ENCODE measurements at regions not wholly inside any gene's neighbourhood (a gene's known extent, or its start where the extent isn't known, plus 50 kb on each side); places are given as distances from the start of the nearest gene placed in this dataset.

DNA sequence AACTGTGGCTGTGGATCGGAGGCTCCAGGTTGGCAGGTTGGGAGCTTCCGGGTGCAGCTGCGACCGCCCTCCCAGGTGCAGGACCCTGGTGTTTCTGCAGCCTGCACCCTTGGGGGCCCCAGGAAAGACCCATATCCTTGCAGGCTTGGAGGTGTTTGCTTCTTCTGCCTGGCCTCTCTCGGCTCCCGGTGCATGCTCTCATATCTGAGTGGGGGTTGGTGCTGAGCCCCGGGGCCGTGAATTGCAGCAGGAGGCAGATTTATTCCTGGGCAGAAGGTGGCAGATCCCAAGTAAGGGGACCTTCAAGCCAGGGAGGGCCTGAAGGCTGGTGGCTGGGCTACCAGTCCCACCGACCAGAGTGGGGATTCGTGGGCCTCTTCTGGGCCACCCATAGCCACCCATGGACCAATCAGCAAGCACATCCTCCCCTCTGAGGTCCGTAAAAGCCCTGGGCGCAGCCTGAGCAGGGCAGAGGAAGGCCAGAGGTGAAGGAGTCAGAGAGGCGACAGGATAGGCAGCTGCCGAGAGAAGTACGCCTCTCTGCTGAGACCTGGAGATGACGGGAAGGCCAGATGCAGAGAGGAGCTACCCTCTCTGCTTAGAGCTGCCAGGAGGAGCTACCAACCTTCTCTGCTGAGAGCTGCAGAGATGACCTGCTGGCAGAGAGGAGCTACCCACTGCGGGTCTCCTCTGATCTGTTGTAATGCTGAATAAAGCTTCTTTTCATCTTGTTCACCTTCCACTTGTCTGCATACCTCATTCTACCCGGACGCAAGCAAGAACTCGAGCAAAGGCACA is 1279.0 kb upstream of the LRRTM1 start:
- Histone ChIP-seq H3K9me3 (ENCODE audit: insufficient read depth, low read depth, low read length) (0 out of 2 replicates have a peak, but pooled peaks cover 4% of the 10 kb centered on the region), H3K27ac (ENCODE audit: low read depth, low read length) (no peak overlapping the region), H3K4me1 (ENCODE audit: insufficient read depth, low read length) (peaks cover 6% of the 10 kb centered on the region; the same call in 1 of the 2 replicates), H3K27me3 (ENCODE audit: insufficient read depth, low read length) (no peaks in the 10 kb centered on the region), H3K4me3 (ENCODE audit: low read length) (no peak overlapping the region), H3K36me3 (ENCODE audit: insufficient read depth, low read length) (no peaks in the 10 kb centered on the region), H3K9ac (ENCODE audit: low read depth, low read length) (no peak overlapping the region)
- 93% methylated on average over 20 of the region's 20 CpGs for WGBS

DNA sequence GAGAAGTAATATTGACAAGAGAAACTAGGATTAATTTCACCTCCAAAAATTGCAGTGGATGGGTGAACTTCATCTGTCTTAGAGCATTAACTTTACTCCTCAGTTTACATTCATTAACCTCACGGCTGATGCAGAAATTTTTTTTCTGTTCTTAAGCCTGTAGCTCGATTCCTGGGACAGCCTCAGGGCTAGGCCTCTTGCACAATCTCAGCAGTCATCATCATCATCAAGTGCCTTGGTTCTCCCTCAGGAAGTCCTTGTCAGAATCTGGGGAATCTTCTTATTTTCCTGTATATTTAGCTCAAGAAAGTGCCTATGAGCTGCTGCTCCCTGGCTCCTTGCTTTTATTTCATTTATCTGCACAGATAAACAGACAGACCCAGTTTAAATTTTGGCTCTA is 1272.2 kb upstream of the LRRTM1 start:
- peaks cover 6% of the 10 kb centered on the region; the same call in 1 of the 2 replicates for H3K4me1 ChIP-seq (ENCODE audit: insufficient read depth, low read length)
- no peaks in the 10 kb centered on the region for H3K27me3 ChIP-seq (ENCODE audit: insufficient read depth, low read length)
- H3K9ac ChIP-seq (ENCODE audit: low read depth, low read length) = no peak overlapping the region
- 90% methylated on average over 2 of the region's 2 CpGs for WGBS
- H3K9me3 ChIP-seq (ENCODE audit: insufficient read depth, low read depth, low read length) = no peaks in the 10 kb centered on the region
- H3K27ac ChIP-seq (ENCODE audit: low read depth, low read length) = no peak overlapping the region
- no peaks in the 10 kb centered on the region for H3K36me3 ChIP-seq (ENCODE audit: insufficient read depth, low read length)
- no peak overlapping the region for H3K4me3 ChIP-seq (ENCODE audit: low read length)

DNA sequence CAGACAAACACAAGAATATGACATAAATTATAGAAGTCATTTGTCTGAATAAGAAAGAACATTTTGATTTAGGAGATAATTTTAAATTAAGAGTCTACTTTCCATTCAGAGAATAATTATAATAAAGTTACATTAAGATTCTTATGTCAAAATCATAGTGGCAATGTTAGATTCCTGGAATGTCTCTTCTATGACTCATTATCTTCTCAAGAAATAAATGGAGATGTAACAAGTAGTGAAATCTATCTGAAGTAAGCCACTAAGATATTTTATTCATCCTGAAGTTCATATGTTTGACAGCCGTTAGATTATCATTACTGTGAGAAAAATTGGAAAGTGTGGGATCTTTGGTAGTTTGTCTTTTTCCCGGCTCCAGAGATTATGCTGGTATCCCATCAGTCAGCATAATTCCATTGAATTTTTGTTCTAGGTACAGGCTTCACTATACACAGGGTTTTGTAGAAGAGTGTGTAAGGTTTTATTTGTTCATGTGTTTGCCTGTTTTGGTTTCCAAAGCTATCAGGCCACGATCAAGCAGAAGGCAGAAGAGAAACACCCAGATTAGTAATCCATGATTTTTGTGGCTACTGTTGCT is 1246.6 kb upstream of the LRRTM1 start:
- 0 out of 2 replicates have a peak, but pooled peaks cover 7% of the 10 kb centered on the region for H3K9me3 ChIP-seq (ENCODE audit: insufficient read depth, low read depth, low read length)
- H3K9ac ChIP-seq (ENCODE audit: low read depth, low read length) = no peak overlapping the region
- H3K36me3 ChIP-seq (ENCODE audit: insufficient read depth, low read length) = no peaks in the 10 kb centered on the region
- H3K4me3 ChIP-seq (ENCODE audit: low read length) = no peak overlapping the region
- 79% methylated on average over 3 of the region's 3 CpGs for WGBS
- no peaks in the 10 kb centered on the region for H3K4me1 ChIP-seq (ENCODE audit: insufficient read depth, low read length)
- no peak overlapping the region for H3K27ac ChIP-seq (ENCODE audit: low read depth, low read length)
- no peaks in the 10 kb centered on the region for H3K27me3 ChIP-seq (ENCODE audit: insufficient read depth, low read length)

DNA sequence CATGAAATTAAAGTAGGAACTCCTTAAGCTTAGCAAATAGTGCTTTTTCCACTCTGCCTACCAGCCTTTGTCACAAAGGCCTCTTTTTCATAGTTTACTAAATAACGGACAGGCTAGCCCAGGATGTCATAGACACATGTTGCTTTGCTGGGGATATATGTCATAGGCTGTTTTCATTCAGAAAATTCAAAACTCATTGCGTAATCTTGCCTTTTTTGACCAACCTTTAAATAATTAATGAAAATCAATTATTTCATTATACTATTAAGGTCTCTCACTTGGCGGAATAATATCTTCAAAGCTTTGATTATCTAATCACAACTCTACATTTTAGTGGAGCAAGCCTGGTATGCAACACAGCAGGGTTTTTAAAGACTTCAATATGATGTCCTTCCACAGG is 1245.7 kb upstream of the LRRTM1 start:
- H3K36me3 ChIP-seq (ENCODE audit: insufficient read depth, low read length) = no peaks in the 10 kb centered on the region
- H3K9me3 ChIP-seq (ENCODE audit: insufficient read depth, low read depth, low read length) = 0 out of 2 replicates have a peak, but pooled peaks cover under 1% of the 10 kb centered on the region
- no peak overlapping the region for H3K27ac ChIP-seq (ENCODE audit: low read depth, low read length)
- 94% methylated on average over 1 of the region's 3 CpGs for WGBS
- H3K9ac ChIP-seq (ENCODE audit: low read depth, low read length) = no peak overlapping the region
- no peaks in the 10 kb centered on the region for H3K27me3 ChIP-seq (ENCODE audit: insufficient read depth, low read length)
- no peak overlapping the region for H3K4me3 ChIP-seq (ENCODE audit: low read length)
- H3K4me1 ChIP-seq (ENCODE audit: insufficient read depth, low read length) = no peaks in the 10 kb centered on the region

DNA sequence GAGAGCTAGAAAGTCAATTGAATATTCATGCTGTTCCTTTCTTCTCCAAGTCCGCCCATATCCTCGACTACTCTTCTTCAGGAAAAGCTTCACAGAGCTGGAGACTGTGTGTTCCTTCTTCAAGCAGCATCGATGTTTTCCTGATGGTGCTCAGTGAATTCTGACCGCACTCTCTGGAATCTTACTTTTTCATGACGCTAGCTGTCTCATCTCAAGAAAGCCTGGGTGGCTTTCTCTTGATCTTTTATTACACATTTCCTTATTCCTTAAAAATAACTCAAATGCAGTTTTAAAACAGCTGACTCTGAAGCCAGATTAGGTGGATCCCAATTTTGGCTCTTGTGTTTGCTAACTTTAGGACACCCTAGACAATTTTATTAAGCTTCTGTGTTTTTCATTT is 1245.1 kb upstream of the LRRTM1 start:
- WGBS = 91% methylated on average over 5 of the region's 5 CpGs
- H3K9ac ChIP-seq (ENCODE audit: low read depth, low read length) = no peak overlapping the region
- no peak overlapping the region for H3K4me3 ChIP-seq (ENCODE audit: low read length)
- no peaks in the 10 kb centered on the region for H3K4me1 ChIP-seq (ENCODE audit: insufficient read depth, low read length)
- no peaks in the 10 kb centered on the region for H3K27me3 ChIP-seq (ENCODE audit: insufficient read depth, low read length)
- H3K36me3 ChIP-seq (ENCODE audit: insufficient read depth, low read length) = no peaks in the 10 kb centered on the region
- no peak overlapping the region for H3K27ac ChIP-seq (ENCODE audit: low read depth, low read length)
- H3K9me3 ChIP-seq (ENCODE audit: insufficient read depth, low read depth, low read length) = no peaks in the 10 kb centered on the region

DNA sequence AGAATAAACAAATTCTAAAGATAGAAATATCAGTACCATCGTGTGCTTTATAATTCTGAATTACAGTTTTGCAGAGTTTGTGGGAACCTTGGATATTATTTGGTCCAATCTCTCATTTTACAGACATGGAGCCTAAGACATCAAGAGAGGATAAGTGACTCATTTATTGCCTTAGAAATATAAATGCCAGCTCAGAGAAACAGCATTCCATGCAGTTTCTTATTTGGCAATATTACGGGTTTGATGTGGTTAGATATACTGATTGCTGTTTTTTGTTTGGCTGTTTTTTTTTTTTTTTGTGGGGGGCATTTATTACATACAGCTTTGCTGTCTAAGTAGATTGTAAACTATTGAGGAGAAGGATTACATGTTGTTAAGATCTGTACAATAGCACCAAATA is 1241.1 kb upstream of the LRRTM1 start:
- Histone ChIP-seq H3K36me3 (ENCODE audit: insufficient read depth, low read length) (no peaks in the 10 kb centered on the region), H3K9ac (ENCODE audit: low read depth, low read length) (no peak overlapping the region), H3K4me1 (ENCODE audit: insufficient read depth, low read length) (no peaks in the 10 kb centered on the region), H3K4me3 (ENCODE audit: low read length) (no peak overlapping the region), H3K27me3 (ENCODE audit: insufficient read depth, low read length) (no peaks in the 10 kb centered on the region), H3K27ac (ENCODE audit: low read depth, low read length) (no peak overlapping the region), H3K9me3 (ENCODE audit: insufficient read depth, low read depth, low read length) (no peaks in the 10 kb centered on the region)
- 100% methylated on average over 1 of the region's 2 CpGs for WGBS

DNA sequence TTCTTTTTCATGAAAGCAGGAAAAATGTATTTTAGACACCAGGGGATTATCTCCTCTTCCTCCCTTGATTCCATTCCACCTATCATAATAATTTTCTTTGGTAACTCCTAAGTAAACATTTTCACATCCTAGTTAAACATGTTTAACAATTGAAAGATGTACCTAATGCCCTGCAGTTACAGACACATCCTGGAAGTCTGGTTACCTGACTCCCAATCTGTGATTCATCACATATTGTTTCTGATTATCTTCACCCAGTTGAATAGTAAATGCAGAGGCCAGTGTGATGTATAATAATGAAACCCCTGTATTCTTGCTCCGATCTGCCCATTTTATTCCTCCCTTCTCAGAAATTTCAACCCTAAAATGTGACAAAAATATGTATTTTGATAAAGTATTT is 1237.6 kb upstream of the LRRTM1 start:
- Histone ChIP-seq H3K4me3 (ENCODE audit: low read length) (no peak overlapping the region), H3K9me3 (ENCODE audit: insufficient read depth, low read depth, low read length) (no peaks in the 10 kb centered on the region), H3K36me3 (ENCODE audit: insufficient read depth, low read length) (no peaks in the 10 kb centered on the region), H3K27ac (ENCODE audit: low read depth, low read length) (no peak overlapping the region), H3K4me1 (ENCODE audit: insufficient read depth, low read length) (no peaks in the 10 kb centered on the region), H3K9ac (ENCODE audit: low read depth, low read length) (no peak overlapping the region), H3K27me3 (ENCODE audit: insufficient read depth, low read length) (no peaks in the 10 kb centered on the region)
- no CpG with 5 or more reads among the region's 1 CpG for WGBS

DNA sequence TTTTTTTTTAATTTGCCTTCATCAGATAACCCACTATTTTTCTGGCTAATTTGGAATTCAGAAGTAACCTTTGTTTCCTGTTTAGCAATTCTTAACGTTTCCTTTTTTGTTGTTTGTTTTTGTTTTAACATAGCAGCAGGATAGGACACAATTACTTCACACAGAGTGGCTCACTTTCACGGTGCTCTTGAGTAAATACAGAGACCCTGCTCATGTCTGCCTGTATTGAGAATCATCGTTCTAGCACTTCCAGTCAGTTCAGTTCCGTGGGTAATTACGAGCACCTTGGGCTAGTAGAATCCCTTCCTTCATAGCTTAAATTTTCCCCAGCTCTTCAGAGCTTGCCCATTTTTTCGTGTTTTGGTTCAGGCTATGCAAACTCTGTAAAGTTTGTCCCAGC is 1225.4 kb upstream of the LRRTM1 start:
- H3K27me3 ChIP-seq (ENCODE audit: insufficient read depth, low read length) = no peaks in the 10 kb centered on the region
- H3K4me3 ChIP-seq (ENCODE audit: low read length) = no peak overlapping the region
- H3K36me3 ChIP-seq (ENCODE audit: insufficient read depth, low read length) = no peaks in the 10 kb centered on the region
- WGBS = 57% methylated on average over 6 of the region's 6 CpGs
- no peaks in the 10 kb centered on the region for H3K9me3 ChIP-seq (ENCODE audit: insufficient read depth, low read depth, low read length)
- H3K27ac ChIP-seq (ENCODE audit: low read depth, low read length) = no peak overlapping the region
- peaks cover 10% of the 10 kb centered on the region for H3K4me1 ChIP-seq (ENCODE audit: insufficient read depth, low read length)
- no peak overlapping the region for H3K9ac ChIP-seq (ENCODE audit: low read depth, low read length)

DNA sequence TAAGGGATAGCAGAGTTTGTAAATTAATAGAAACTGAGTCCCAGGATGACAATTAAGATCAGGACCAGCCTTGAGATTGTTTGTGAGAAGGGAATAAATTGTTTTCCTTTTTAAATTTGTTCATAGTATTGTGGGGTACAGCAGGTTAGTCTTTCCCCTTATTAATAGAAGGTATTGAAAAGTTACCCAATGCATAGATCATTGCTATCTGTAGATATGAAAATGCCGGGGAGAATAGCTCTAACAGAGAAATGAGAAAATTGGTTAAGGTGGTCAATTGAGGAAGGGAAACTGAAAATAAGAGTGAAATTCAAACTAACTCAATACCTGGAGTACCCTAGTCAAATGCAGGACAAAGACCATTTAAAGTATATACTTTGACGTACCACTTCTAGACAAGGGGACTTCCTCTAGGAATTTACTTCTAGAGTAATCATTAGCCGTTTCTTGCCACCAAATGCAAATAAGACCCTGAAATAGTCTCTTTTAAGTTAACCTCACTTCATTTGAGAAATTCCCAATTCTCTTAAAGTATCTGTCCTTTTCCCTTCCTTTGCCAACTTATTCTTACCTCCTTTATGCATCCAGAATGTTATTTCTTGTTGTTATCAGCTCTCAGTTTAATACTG is 1224.4 kb upstream of the LRRTM1 start:
- no peaks in the 10 kb centered on the region for H3K27me3 ChIP-seq (ENCODE audit: insufficient read depth, low read length)
- no peaks in the 10 kb centered on the region for H3K9me3 ChIP-seq (ENCODE audit: insufficient read depth, low read depth, low read length)
- no peak overlapping the region for H3K27ac ChIP-seq (ENCODE audit: low read depth, low read length)
- H3K4me3 ChIP-seq (ENCODE audit: low read length) = no peak overlapping the region
- 91% methylated on average over 3 of the region's 3 CpGs for WGBS
- no peak overlapping the region for H3K9ac ChIP-seq (ENCODE audit: low read depth, low read length)
- H3K4me1 ChIP-seq (ENCODE audit: insufficient read depth, low read length) = peaks cover 10% of the 10 kb centered on the region
- H3K36me3 ChIP-seq (ENCODE audit: insufficient read depth, low read length) = no peaks in the 10 kb centered on the region

DNA sequence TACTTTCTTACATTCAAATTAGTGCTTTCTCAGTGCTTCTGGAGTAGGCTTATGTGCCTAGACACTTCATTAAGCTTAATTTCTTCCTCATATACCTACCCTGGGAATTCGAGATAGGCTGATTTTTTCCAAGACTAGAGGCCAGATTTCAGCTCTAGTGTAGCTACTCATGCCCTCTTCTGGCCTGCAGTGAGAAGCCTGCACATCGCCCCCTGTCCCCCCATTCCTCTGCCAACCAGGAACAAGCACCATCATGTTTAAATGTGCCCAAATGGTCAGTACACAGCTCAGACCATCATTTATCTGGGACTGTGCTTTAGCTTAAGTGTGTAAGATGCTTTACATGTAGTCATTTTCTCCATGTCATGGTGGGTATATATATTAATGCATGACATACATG is 1218.8 kb upstream of the LRRTM1 start:
- Histone ChIP-seq H3K27ac (ENCODE audit: low read depth, low read length) (no peak overlapping the region), H3K36me3 (ENCODE audit: insufficient read depth, low read length) (no peaks in the 10 kb centered on the region), H3K9ac (ENCODE audit: low read depth, low read length) (no peak overlapping the region), H3K9me3 (ENCODE audit: insufficient read depth, low read depth, low read length) (no peaks in the 10 kb centered on the region), H3K4me1 (ENCODE audit: insufficient read depth, low read length) (no peaks in the 10 kb centered on the region), H3K27me3 (ENCODE audit: insufficient read depth, low read length) (no peaks in the 10 kb centered on the region), H3K4me3 (ENCODE audit: low read length) (no peak overlapping the region)
- WGBS = 92% methylated on average over 2 of the region's 2 CpGs

DNA sequence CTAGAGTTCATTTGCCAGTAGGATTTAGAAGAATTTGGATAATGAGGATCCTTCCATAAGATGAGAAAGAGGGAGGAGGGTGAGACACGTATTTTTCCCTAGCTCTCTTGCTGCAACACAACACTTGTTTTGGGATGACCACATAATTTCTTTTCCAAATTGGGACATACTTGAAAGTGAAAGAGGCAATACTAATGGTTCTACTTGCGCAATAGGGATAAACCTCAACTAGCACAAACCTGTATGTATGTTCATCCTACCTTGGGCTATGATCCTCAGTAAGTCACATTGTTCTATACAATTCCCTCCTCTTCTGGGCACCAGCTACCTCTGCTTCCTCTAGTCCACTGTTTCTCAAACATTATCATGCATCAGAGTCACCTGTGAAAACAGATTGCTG is 1208.8 kb upstream of the LRRTM1 start:
- H3K36me3 ChIP-seq (ENCODE audit: insufficient read depth, low read length) = no peaks in the 10 kb centered on the region
- no peak overlapping the region for H3K4me3 ChIP-seq (ENCODE audit: low read length)
- no peak overlapping the region for H3K27ac ChIP-seq (ENCODE audit: low read depth, low read length)
- 91% methylated on average over 2 of the region's 2 CpGs for WGBS
- H3K27me3 ChIP-seq (ENCODE audit: insufficient read depth, low read length) = no peaks in the 10 kb centered on the region
- H3K9me3 ChIP-seq (ENCODE audit: insufficient read depth, low read depth, low read length) = peaks cover 2% of the 10 kb centered on the region; the same call in 1 of the 2 replicates
- H3K4me1 ChIP-seq (ENCODE audit: insufficient read depth, low read length) = no peaks in the 10 kb centered on the region
- no peak overlapping the region for H3K9ac ChIP-seq (ENCODE audit: low read depth, low read length)

All from HUES64 (cell line).